ENCODE measurements at regions not wholly inside any gene's neighbourhood (a gene's known extent, or its start where the extent isn't known, plus 50 kb on each side); places are given as distances from the start of the nearest gene placed in this dataset.

GRCh38 chr9:88751781-88752180 is 216.8 kb downstream of the NXNL2 start:
- in situ Hi-C loops (cut with MboI; ENCODE audit: low sequenced_read_pairs): no loop called here

GRCh38 chr9:88753691-88754367 is 218.9 kb downstream of the NXNL2 start:
- in situ Hi-C loops (cut with MboI; ENCODE audit: low sequenced_read_pairs): no loop called here

GRCh38 chr9:88754452-88754851 is 219.5 kb downstream of the NXNL2 start:
- in situ Hi-C loops (cut with MboI; ENCODE audit: low sequenced_read_pairs): no loop called here

GRCh38 chr9:88754886-88755285 is 219.9 kb downstream of the NXNL2 start:
- in situ Hi-C loops (cut with MboI; ENCODE audit: low sequenced_read_pairs): no loop called here

GRCh38 chr9:88757406-88758010 is 222.5 kb downstream of the NXNL2 start:
- in situ Hi-C loops (cut with MboI; ENCODE audit: low sequenced_read_pairs): no loop called here

GRCh38 chr9:88759364-88759763 is 224.4 kb downstream of the NXNL2 start:
- in situ Hi-C loops (cut with MboI; ENCODE audit: low sequenced_read_pairs): no loop called here

GRCh38 chr9:88766778-88767503 is 224.3 kb upstream of the S1PR3 start:
- in situ Hi-C loops (cut with MboI; ENCODE audit: low sequenced_read_pairs): no loop called here

GRCh38 chr9:88767504-88767790 is 223.8 kb upstream of the S1PR3 start:
- in situ Hi-C loops (cut with MboI; ENCODE audit: low sequenced_read_pairs): no loop called here

- in situ Hi-C loops (cut with MboI; ENCODE audit: low sequenced_read_pairs): no loop called here
These were observed 218.7 kb upstream of the S1PR3 start for GRCh38 chr9:88772575-88772974.

- in situ Hi-C loops (cut with MboI; ENCODE audit: low sequenced_read_pairs): no loop called here
These were observed 218.1 kb upstream of the S1PR3 start for GRCh38 chr9:88773126-88773525.

GRCh38 chr9:88773627-88774244 is 217.5 kb upstream of the S1PR3 start:
- in situ Hi-C loops (cut with MboI; ENCODE audit: low sequenced_read_pairs): no loop called here

GRCh38 chr9:88775037-88775471 is 216.2 kb upstream of the S1PR3 start:
- in situ Hi-C loops (cut with MboI; ENCODE audit: low sequenced_read_pairs): no loop called here

- in situ Hi-C loops (cut with MboI; ENCODE audit: low sequenced_read_pairs): no loop called here
These were observed 215.7 kb upstream of the S1PR3 start for GRCh38 chr9:88775559-88775958.

- in situ Hi-C loops (cut with MboI; ENCODE audit: low sequenced_read_pairs): no loop called here
These were observed 215.3 kb upstream of the S1PR3 start for GRCh38 chr9:88775966-88776365.

- in situ Hi-C loops (cut with MboI; ENCODE audit: low sequenced_read_pairs): no loop called here
These were observed 214.4 kb upstream of the S1PR3 start for GRCh38 chr9:88776717-88777497.

GRCh38 chr9:88777498-88778312 is 213.6 kb upstream of the S1PR3 start:
- in situ Hi-C loops (cut with MboI; ENCODE audit: low sequenced_read_pairs): no loop called here

GRCh38 chr9:88781628-88782391 is 209.5 kb upstream of the S1PR3 start:
- in situ Hi-C loops (cut with MboI; ENCODE audit: low sequenced_read_pairs): no loop called here

GRCh38 chr9:88782931-88783710 is 208.1 kb upstream of the S1PR3 start:
- in situ Hi-C loops (cut with MboI; ENCODE audit: low sequenced_read_pairs): no loop called here

- in situ Hi-C loops (cut with MboI; ENCODE audit: low sequenced_read_pairs): no loop called here
These were observed 207.6 kb upstream of the S1PR3 start for GRCh38 chr9:88783711-88784083.

Data from HL-60/S4 treated with phorbol 12-myristate 13-acetate at 8.2 ng/mL for 4 days and 3 days (cell line).